ENCODE measurements at regions not wholly inside any gene's neighbourhood (a gene's known extent, or its start where the extent isn't known, plus 50 kb on each side); places are given as distances from the start of the nearest gene placed in this dataset.

GRCh38 chr1:94357661-94358060 lies 60.5 kb upstream of the ABCD3 start:
- H3K4me1 ChIP-seq (ENCODE audit: control insufficient read depth in 1 of 2, insufficient read depth in 2 of 2, low read length in 2 of 2): no peaks in the 10 kb centered on the region
- ATAC-seq (no peak), DNase-seq (ENCODE audit: low read depth, low spot score) (no peak)
- BruUV-seq (replicated peaks): no TSS peak
- ChIA-PET RAD21 (ENCODE audit: low non-redundant PET in 1 of 2, low total read pairs in 2 of 2, uncharacterized antibody in 2 of 2, unreplicated experiment in 2 of 2) (no interaction called here), POLR2A (no interaction called here), CTCF (no interaction called here)
- H3K9me3 ChIP-seq (ENCODE audit: control insufficient read depth in 1 of 2, insufficient read depth in 1 of 2, low read depth in 1 of 2, low read length in 2 of 2): no peaks in the 10 kb centered on the region; a peak in 1 of 4 replicates
- no peak overlapping the region for H2AFZ ChIP-seq (ENCODE audit: low read depth, low read length, poor library complexity, severe bottlenecking)
- no peaks in the 10 kb centered on the region for H3K9me2 ChIP-seq (ENCODE audit: insufficient read depth)
- H3K4me3 ChIP-seq (replicated peaks in 1 of 2; ENCODE audit: low read depth in 1 of 2, low read length in 2 of 2): no peak overlapping the region
- no peaks in the 10 kb centered on the region for H4K20me1 ChIP-seq (ENCODE audit: insufficient read depth)
- no peak overlapping the region for H3K27ac ChIP-seq (ENCODE audit: low read depth, low read length)
- no peak overlapping the region for H3K9ac ChIP-seq (ENCODE audit: low read length)
- no peak for TF ChIP-seq SIN3A (IDR thresholded peaks at IDR 0.05; ENCODE audit: low read depth)
- no peaks in the 10 kb centered on the region for H3K36me3 ChIP-seq (ENCODE audit: control insufficient read depth in 1 of 2, insufficient read depth in 2 of 2, low read length in 2 of 2)
- intact Hi-C loops (cut with micrococcal nuclease): no loop called here
- no peaks in the 10 kb centered on the region for H3K27me3 ChIP-seq (ENCODE audit: insufficient read depth, low read length)
- no peaks in the 10 kb centered on the region for H3K79me2 ChIP-seq (ENCODE audit: insufficient read depth, low read length)
- no peak overlapping the region for H3K4me2 ChIP-seq (ENCODE audit: low read length)

- Histone ChIP-seq H3K9me3 (ENCODE audit: control insufficient read depth in 1 of 2, insufficient read depth in 1 of 2, low read depth in 1 of 2, low read length in 2 of 2) (no peaks in the 10 kb centered on the region), H3K79me2 (ENCODE audit: insufficient read depth, low read length) (no peaks in the 10 kb centered on the region), H3K4me2 (ENCODE audit: low read length) (no peak overlapping the region), H4K20me1 (ENCODE audit: insufficient read depth) (no peaks in the 10 kb centered on the region), H2AFZ (ENCODE audit: low read depth, low read length, poor library complexity, severe bottlenecking) (no peak overlapping the region), H3K36me3 (ENCODE audit: control insufficient read depth in 1 of 2, insufficient read depth in 2 of 2, low read length in 2 of 2) (no peaks in the 10 kb centered on the region), H3K9me2 (ENCODE audit: insufficient read depth) (no peaks in the 10 kb centered on the region), H3K27me3 (ENCODE audit: insufficient read depth, low read length) (no peaks in the 10 kb centered on the region), H3K27ac (ENCODE audit: low read depth, low read length) (no peak overlapping the region), H3K4me1 (ENCODE audit: control insufficient read depth in 1 of 2, insufficient read depth in 2 of 2, low read length in 2 of 2) (no peaks in the 10 kb centered on the region), H3K4me3 (replicated peaks in 1 of 2; ENCODE audit: low read depth in 1 of 2, low read length in 2 of 2) (no peak overlapping the region), H3K9ac (ENCODE audit: low read length) (no peak overlapping the region)
- no TSS peak for BruUV-seq (replicated peaks)
- ChIA-PET RAD21 (ENCODE audit: low non-redundant PET in 1 of 2, low total read pairs in 2 of 2, uncharacterized antibody in 2 of 2, unreplicated experiment in 2 of 2) (no interaction called here), POLR2A (no interaction called here), CTCF (interaction anchor here (1.8 kb wide), 1 partner anchor 20 kb away, joined by 5 read pairs; no protein-coding TSS in a partner anchor)
- no peak for ATAC-seq
- intact Hi-C loops (cut with micrococcal nuclease): no loop called here
- DNase-seq (ENCODE audit: low read depth, low spot score): no peak
- TF ChIP-seq CBX3 (IDR thresholded peaks at IDR 0.05; ENCODE audit: low read depth) (no peak), CEBPB (IDR thresholded peaks at IDR 0.05; ENCODE audit: low read depth) (no peak), ZNF274 (IDR thresholded peaks at IDR 0.05; ENCODE audit: low read depth, low read length) (no peak), SIN3A (IDR thresholded peaks at IDR 0.05; ENCODE audit: low read depth) (no peak), TCF7L2 (IDR thresholded peaks at IDR 0.05; ENCODE audit: borderline replicate concordance, extremely low read depth, insufficient read depth, insufficient read length) (no peak), EGR1 (IDR thresholded peaks at IDR 0.05; ENCODE audit: low read depth) (no peak), ELF1 (IDR thresholded peaks at IDR 0.05; ENCODE audit: borderline replicate concordance, low read depth) (no peak), RAD21 (IDR thresholded peaks at IDR 0.05; ENCODE audit: low read depth) (no peak), SP1 (IDR thresholded peaks at IDR 0.05; ENCODE audit: low read depth) (no peak), REST (IDR thresholded peaks at IDR 0.05; ENCODE audit: low read depth) (no peak), FOSL1 (IDR thresholded peaks at IDR 0.05; ENCODE audit: low read depth) (no peak), ZBTB33 (IDR thresholded peaks at IDR 0.05; ENCODE audit: extremely low read depth, insufficient replicate concordance, low read length) (no peak), JUND (IDR thresholded peaks at IDR 0.05) (no peak), EZH2 (IDR thresholded peaks at IDR 0.05) (no peak), ATF3 (IDR thresholded peaks at IDR 0.05) (no peak)
Measured at GRCh38 chr1:94355485-94355980, 62.7 kb upstream of the ABCD3 start.

All from HCT116 (cell line).